ENCODE measurements at regions not wholly inside any gene's neighbourhood (a gene's known extent, or its start where the extent isn't known, plus 50 kb on each side); places are given as distances from the start of the nearest gene placed in this dataset.

DNA sequence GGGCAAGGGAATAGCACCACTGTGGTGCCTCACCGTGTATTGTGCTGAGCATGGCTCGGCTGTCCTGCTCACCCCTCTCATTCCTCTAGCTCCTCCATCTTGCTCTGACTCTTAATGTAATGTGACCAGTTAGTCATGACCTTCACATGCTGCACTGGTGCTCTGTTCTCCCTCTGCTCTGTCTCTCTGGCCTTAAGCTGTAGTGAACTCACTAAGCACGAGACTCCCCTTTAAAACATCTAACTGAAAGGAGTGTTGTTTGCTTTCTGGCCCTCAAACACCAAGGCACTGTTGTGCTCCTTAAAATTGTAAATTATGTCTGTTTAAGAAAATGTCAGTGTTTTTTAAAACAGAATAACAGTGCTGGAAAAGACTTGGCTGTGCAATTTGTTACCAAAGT lies 140.4 kb downstream of the HDGFL1 start:
- TF ChIP-seq BHLHE40 (IDR thresholded peaks at IDR 0.05; ENCODE audit: low read depth, low read length) (no peak), REST (IDR thresholded peaks at IDR 0.05) (no peak)
- TF ChIP-seq, protein P1, sequence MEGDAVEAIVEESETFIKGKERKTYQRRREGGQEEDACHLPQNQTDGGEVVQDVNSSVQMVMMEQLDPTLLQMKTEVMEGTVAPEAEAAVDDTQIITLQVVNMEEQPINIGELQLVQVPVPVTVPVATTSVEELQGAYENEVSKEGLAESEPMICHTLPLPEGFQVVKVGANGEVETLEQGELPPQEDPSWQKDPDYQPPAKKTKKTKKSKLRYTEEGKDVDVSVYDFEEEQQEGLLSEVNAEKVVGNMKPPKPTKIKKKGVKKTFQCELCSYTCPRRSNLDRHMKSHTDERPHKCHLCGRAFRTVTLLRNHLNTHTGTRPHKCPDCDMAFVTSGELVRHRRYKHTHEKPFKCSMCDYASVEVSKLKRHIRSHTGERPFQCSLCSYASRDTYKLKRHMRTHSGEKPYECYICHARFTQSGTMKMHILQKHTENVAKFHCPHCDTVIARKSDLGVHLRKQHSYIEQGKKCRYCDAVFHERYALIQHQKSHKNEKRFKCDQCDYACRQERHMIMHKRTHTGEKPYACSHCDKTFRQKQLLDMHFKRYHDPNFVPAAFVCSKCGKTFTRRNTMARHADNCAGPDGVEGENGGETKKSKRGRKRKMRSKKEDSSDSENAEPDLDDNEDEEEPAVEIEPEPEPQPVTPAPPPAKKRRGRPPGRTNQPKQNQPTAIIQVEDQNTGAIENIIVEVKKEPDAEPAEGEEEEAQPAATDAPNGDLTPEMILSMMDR (IDR thresholded peaks at IDR 0.05): no peak

Measured in A549 (cell line).